ENCODE measurements at regions not wholly inside any gene's neighbourhood (a gene's known extent, or its start where the extent isn't known, plus 50 kb on each side); places are given as distances from the start of the nearest gene placed in this dataset.
A peak's percentile ranks its signal among the peaks of the same experiment; 100 is the strongest.
"Not testable (repeated sequence)": the region's sequence is repeated elsewhere in the genome, so short reads cannot be mapped to it uniquely, and the experiment has no call there.

DNA sequence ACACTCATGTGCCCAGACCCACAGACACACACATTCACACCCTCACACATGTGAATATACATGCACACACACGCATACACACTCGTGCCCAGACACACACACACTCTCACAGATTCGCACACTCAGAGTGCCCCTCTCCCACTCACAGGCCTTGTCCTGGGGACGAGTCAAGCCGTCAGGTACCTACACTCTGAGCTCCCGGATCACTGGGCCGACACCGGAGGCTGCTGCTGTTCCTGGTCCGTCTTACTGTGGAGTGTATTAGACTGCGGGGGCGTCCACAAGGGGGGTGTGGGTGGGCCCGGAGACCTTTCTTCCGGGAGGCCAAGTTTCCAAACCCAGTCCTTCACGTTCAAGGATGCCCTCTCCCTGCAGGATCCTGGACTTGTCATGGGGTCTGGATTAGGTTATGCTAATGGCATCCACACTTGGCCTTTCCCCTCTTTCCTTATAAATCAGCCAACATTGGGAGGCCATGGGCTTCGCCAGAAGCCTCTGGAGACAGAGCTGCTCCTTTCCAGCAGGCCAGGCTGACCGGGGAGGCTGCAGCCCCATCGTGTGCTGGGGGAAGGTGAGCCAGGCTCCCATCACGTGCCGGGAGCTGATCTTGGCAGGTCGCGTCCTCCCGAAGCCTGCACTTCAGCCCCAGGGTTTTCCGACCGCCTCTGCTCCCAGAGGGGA is 186.4 kb downstream of the NPIPB11 start:
- not testable (repeated sequence) for DNase-seq (ENCODE audit: insufficient read length, low spot score); FAIRE-seq

DNA sequence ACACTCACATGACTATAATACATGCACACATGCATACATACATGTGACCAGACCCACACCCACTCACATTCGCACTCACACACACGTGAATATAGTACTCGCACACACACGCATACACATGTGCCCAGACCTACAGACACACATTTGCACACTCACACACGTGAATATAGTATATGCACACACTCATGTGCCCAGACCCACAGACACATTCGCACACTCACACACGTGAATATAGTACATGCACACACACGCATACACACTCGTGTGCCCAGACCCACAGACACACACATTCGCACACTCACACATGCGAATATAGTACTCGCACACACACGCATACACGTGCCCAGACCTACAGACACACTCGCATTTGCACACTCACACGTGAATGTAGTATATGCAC is 186.9 kb downstream of the NPIPB11 start:
- DNase-seq (ENCODE audit: insufficient read length, low spot score): not testable (repeated sequence)
- FAIRE-seq: peak; percentile 60

DNA sequence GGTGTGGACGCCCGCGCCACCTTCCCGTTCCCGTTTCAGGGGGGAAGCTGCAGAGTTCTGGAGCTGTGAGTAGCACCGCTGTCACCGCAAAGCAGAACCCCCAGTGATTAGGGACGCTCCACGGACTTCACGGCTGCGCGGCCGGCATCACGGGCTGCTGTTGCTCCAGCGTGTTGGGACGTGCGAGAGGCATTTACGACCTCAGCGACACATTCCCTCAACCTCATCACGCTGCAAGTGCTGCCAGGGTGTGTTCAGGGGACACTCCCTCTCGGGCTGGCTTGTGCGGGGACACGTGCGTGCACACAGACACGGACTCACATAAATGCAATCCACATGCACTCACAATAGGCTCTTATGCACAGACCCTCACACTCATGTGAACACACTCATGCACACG is 187.9 kb downstream of the NPIPB11 start:
- not testable (repeated sequence) for DNase-seq (ENCODE audit: insufficient read length, low spot score)

DNA sequence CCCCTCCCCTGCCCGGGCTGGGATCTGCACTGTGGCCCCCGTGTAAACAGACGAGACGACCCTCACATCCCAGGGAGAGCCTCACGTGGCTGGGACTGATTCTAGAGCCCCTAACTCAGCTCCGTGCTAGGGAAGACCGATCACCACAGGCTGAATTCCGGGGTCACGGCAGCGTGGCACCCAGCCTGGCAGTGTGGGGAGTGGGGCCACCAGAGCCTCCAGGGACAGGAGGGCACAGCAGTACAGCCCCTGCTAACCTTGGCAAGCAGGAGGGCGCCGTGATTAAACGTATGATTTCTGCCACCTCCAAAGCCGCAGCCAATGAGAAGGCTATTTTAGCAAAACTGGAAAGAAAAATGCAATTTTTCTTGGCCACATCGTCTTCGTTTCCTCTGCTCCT is 188.3 kb downstream of the NPIPB11 start:
- FAIRE-seq; DNase-seq (ENCODE audit: insufficient read length, low spot score): not testable (repeated sequence)

More for the DNA sequence above, 187.9 kb downstream of the NPIPB11 start:
- not testable (repeated sequence) for FAIRE-seq

DNA sequence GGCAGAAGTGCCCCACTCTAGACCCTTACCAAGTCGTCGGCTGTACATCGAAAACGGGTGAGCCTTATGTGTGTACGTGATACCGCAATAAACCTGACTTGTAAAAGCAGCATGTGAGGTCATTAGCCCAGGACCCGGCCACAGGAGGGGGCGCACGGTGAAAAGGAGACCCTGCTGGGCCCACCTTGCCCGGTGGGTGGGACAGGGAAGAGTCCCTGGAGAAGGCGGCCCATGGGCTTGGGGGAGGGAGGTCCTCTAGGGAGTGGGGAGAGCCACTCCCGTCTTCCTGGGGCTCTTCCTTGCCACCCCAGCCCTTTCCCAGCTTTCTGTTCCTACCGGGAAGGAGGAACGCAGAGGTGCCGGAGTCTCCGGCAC is 188.8 kb downstream of the NPIPB11 start:
- DNase-seq (ENCODE audit: insufficient read length, low spot score); FAIRE-seq: not testable (repeated sequence)

DNA sequence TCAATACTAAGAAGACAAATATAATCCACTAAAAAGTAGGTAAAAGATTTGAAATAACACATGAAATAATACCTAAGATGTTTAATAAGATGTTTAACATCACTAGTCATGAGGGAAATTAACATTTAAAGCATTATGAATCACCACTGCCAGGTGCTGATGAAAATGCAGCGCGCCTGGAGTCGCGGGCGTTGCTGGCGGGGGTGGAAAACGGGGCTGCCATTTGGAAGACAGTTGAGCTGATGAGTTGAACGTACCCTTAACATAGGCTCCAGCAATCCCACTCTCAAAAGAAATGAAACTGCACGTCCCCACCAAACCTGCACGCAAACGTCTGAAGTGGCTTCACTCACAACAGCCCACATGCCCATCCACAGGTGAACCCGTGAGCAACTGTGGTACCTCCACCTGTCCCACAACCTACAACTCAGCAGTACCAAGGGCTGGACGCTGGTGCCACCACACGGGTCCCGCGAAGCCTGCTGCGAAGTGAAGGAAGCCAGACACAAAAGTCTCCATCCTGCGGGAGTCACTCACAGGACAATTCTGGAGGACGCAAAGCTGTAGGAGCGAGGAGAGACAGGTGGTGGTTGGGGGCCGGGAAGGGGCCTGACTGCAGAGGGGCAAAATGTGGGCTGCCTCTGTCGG is 189.3 kb downstream of the NPIPB11 start:
- DNase-seq (ENCODE audit: insufficient read length, low spot score); FAIRE-seq: not testable (repeated sequence)

DNA sequence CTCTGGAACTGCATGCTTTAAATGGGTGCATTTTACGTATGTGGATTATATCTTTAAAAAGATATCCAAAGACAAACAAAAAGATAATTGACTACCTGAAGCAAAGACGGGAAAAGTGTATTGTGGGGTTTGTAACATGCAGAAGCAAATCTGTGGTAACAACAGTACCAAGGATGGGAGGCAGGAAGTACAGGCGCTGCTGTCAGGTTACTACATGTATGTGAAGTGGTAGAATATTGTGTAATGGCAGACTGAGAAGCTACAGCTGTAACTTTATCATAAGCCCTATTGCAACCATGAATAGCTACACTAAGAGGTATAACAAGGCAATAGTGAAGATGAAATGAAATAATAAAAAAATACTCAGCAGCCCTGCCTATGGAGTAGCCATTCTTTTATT is 192.7 kb downstream of the NPIPB11 start:
- not testable (repeated sequence) for DNase-seq (ENCODE audit: insufficient read length, low spot score)
- FAIRE-seq: peak; percentile 28

DNA sequence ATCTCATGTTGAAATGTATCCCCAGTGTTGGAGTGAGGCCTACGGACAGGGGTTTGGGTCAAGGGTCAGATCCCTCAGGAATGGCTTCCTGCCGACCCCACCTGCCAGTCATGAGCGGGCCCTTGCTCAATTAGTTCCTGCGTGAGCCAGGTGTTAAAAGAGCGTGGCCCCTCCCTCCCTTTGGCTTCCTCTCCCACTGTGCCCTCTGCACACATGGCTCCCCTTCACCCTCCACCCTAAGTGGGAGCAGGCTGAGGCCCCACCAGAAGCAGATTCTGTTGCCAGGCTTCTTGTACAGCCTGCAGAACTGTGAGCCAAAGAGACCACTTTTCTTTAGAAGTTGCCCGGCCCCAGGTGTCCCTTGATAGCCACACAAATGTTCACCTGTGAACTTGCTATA is 193.3 kb downstream of the NPIPB11 start:
- DNase-seq (ENCODE audit: insufficient read length, low spot score); FAIRE-seq: not testable (repeated sequence)

DNA sequence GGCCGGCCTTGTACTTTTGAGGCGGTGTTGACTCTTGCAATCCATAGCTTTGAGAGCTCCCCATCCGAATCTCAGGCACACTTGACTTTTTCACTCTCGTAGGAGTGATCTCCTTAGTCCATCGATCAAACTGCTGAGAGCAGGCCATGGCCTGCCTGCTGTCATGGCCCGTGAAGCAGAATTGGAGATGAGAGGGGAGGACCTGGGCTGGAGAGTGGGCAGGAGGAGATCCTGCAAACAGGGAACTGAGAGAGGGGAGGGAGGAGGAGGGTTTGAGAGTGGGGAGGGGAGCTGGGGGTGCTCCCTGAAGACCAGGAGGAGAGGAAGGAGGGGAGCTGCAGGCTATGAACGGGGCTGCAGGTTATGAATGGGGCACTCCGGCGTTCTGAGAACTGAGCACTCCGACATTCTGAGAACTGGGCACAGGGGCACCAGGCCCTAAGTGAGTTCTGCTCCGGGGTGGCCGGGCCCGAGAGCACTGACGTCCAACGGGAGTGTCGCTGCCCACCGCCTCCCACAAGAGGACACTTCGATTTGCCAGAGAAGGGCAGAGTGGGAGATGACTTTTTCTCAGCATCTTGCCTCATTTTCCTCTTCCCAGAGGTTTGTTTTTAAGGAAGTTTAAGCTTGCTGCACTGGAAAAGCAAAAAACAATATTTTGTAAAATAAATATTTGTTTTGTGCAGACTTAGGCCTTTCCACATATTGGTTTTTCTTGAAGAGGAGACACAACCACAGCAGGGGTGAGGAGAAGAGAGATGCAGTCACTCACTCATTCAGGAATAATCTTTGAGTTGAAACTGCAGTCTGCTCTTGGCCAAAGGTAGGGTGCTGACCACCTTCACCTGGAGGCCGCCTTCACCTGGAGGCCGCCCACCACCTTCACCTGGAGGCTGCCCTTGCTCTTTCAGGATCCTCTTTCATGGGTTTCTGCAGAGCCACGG is 194.2 kb downstream of the NPIPB11 start:
- FAIRE-seq; DNase-seq (ENCODE audit: insufficient read length, low spot score): not testable (repeated sequence)

DNA sequence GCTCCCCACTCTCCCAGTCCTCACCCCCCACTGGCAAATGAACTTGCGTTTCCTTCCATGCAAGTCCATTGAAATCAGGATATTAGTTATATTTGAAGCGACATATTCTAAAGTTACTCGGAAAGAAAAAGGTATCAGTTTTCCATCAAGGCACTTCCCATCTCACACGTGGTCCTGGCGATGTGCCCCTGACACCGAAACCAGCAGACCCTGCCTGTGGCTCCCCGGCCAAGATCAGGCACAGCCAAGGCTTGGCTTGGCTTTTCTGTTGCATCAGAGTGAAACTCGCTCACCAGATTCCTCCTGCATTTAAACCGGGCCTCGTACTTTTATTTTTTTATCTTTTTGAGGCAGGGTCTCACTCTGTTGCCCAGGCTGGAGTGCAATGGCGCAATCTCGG is 195.1 kb downstream of the NPIPB11 start:
- FAIRE-seq: not testable (repeated sequence)

DNA sequence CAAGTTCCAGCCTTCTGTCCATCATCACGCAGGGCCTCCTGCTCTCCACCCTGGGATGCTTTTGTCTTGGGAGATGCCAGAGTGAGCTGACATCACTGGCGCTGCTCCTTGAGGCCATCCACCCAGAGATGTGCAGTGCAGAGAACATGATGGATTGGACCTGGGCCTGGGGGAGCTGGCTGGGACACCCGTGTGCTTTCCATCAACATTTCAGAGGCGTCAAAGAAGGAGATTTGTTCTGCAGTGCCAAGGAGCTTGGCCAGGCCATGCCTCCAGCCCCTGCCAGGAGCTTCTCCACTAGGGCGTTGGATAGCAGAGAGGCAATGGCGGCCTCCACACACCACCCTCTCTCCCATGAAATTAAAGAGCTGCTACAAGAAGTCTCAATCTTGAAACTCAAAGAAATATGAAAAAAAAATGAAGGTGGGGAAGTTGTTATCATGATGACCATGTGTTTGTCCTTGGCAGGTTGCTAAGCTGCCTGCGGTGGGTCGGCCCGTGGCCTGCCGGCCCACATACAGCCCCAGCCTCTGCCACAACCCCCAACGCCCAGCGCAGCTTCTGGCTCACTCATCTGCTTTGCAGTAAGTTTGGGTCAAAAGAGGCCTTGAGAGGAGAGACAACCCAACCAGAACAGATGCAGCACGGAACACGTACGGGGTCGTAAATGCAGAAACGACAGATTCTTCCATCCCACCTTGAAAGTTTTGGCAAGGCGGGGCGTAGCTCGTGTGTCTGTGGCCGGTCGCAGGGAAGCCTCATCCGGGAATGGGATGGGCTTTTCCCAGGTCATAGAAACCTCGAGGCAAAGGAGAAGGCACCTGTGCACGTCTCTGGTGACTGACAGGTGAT is 196.0 kb downstream of the NPIPB11 start:
- not testable (repeated sequence) for FAIRE-seq; DNase-seq (ENCODE audit: insufficient read length, low spot score)

More for the DNA sequence above, 195.1 kb downstream of the NPIPB11 start:
- not testable (repeated sequence) for DNase-seq (ENCODE audit: insufficient read length, low spot score)

DNA sequence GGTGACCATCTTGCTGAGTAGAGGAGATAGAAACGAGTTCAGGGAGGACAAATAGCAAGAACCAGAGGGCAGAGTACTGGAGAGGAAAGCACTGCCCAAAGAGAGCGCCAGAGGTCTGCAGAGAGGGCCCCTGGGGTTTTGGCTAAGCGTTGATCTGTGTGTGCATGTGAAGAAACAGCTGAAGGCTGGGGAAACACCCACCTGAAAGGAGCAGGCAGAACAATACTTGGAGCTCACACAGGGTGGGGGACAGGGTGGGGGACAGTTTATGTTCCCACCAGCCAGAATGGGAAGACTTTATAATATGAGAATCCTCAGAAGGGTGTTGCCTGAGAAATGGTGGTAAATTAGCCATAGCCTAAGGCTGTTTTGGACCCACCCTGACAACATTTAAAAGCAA is 200.4 kb downstream of the NPIPB11 start:
- DNase-seq (ENCODE audit: insufficient read length, low spot score); FAIRE-seq: not testable (repeated sequence)

DNA sequence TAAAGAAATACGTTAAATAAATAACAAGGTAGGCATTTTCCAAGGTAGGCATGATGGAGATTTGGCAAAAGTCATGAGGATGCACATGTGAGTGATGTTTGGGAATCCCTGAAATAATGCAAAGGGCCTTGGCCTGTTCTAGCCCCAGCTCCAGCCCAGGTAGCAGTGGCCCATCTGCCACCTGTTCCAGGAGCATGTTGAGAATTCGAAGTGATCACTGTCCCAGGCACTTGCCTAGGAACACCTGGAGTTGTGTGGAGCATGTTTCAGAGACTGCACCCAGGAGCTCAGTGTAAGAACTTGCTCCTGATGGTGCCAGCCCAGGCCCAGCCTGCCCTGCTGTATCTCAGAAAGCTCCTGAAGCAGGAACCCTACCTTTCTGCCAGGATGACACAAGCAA is 201.4 kb downstream of the NPIPB11 start:
- DNase-seq (ENCODE audit: insufficient read length, low spot score); FAIRE-seq: not testable (repeated sequence)

DNA sequence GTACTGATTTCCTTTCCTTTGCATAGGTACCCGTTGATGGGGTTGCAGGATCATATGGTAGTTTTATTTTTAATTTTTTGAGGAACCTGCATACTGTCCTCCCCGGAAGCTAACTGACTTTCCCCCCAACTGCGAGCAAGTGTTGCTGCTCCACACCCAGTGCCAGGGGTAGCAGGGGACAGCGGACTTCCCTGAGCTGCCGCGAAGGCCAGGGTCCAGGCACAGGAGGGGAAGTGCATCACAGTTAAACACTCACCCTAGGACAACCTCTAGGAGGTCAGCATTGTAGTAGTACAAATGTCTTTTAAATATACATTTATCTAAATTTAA is 201.7 kb downstream of the NPIPB11 start:
- no peak for FAIRE-seq
- no peak for TF ChIP-seq PAX5 (IDR thresholded peaks at IDR 0.05; ENCODE audit: insufficient read depth, low read length, severe bottlenecking)
- TF ChIP-seq POLR2AphosphoS5 (IDR thresholded peaks at IDR 0.05; ENCODE audit: low read depth, low read length): no peak
- no peak for TF ChIP-seq POLR2A (IDR thresholded peaks at IDR 0.05; ENCODE audit: low read depth, low read length)
- no peak for TF ChIP-seq SPI1 (IDR thresholded peaks at IDR 0.05; ENCODE audit: low read depth, low read length)
- no peak for TF ChIP-seq TAF1 (IDR thresholded peaks at IDR 0.05; ENCODE audit: low read depth, low read length)
- TF ChIP-seq POU2F2 (IDR thresholded peaks at IDR 0.05; ENCODE audit: low read depth, low read length): no peak

DNA sequence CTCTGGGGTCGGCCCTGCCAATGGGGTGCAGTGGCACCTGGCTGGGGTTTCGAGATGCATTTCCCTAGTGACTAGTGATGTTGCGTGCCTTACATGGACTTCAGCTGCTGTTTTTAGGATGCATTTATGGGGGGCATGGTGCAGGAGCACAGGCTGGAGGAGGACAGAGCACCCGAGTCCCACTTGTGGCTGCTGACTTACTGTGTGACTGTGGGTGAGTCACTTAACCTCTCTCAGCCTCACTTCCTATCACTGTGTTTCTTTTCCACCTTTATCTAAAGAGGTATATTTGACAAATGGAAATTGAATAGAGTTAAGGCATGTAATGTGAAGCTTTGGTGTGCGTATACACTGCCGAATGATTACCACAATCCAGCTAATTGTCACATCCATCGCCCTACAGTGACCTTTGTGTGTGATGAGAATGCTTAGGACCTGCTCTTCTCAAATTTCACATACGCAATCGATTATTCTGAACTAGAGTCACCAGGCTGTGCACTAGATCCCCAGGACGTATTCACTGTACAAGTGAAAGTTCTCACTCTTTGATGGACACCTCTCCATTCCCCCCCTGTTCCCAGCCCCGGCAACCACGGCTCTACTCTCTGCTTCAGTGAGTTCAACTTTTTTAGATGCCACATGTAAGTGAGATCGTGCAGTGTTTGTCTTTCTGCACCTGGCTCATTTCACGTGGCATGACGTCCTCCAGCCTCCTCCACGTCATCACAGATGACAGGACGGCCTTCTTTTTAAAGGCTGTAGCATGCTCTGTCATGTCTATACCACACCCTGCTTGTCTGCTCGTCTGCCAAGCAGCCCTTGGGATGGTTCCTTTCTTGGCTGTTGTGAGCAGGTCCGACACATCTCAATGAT is 202.3 kb downstream of the NPIPB11 start:
- not testable (repeated sequence) for FAIRE-seq; DNase-seq (ENCODE audit: insufficient read length, low spot score)

More for the DNA sequence above, 201.7 kb downstream of the NPIPB11 start:
- no peak for DNase-seq (ENCODE audit: insufficient read length, low spot score)

DNA sequence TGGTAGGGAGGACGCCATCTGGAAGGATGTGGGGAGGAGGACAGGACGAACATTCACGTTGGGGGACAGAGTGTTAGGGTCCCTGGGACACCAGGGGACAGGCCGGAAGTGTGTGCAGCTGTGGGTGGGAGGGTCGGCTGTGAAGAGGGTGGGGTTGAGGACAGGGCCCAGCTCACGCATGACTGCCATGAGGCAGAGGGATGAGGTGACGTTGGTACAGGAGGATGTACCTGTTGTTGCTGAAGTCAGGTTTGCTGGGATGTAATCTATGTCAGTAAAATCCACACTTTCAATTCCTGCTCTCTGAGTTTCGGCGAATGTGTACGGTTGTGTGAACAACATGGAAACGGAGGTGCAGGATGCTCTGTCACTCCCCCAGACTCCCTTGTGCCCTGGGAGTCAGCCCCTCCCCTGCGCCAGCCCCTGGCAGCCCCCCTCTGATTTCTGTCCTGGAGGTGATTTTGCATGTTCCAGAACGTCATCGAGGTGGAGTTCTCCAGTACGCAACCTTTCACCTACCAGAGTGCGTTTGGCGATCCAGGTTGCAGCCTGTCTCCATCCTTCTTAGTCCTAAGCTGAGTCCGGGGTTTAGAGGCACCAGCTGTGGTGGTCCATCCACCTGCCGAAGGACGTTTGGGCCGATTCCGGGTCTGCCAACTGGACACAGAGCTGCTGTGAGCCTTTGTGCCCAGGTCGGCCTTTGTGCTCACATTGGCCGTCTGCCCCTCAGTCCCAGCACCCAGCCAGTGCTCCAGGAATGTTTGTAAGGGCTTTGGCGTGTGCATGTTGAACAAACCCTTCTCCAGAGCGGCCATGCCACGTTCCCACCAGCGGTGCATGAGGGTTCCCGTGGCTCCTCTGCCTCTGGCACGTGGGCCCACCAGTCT is 203.2 kb downstream of the NPIPB11 start:
- DNase-seq (ENCODE audit: insufficient read length, low spot score); FAIRE-seq: not testable (repeated sequence)

All from GM12891 (cell line).